SIG-M5 (cell line): ENCODE measurements at regions not wholly inside any gene's neighbourhood (a gene's known extent, or its start where the extent isn't known, plus 50 kb on each side); places are given as distances from the start of the nearest gene placed in this dataset.
"Not testable (repeated sequence)": the region's sequence is repeated elsewhere in the genome, so short reads cannot be mapped to it uniquely, and the experiment has no call there.

Experiments used
- DNase-seq: peaks from one replicate; lab custom pipeline; 2025; lab: John Stamatoyannopoulos, UW

GRCh38 chr18:54662986-54663385, 71.9 kb downstream of the DYNAP start:
- DNase-seq = no peak

- not testable (repeated sequence) for DNase-seq
Measured at GRCh38 chr18:54669701-54670100, 78.7 kb downstream of the DYNAP start.

- DNase-seq = no peak
Measured at GRCh38 chr18:54671291-54671881, 80.3 kb downstream of the DYNAP start.

GRCh38 chr18:54672109-54672508, 81.1 kb downstream of the DYNAP start:
- DNase-seq = no peak

GRCh38 chr18:54672846-54673475, 81.9 kb downstream of the DYNAP start:
- DNase-seq = no peak

- no peak for DNase-seq
Measured at GRCh38 chr18:54673936-54674335, 82.9 kb downstream of the DYNAP start.

GRCh38 chr18:54675076-54675475, 84.0 kb downstream of the DYNAP start:
- no peak for DNase-seq

- no peak for DNase-seq
Measured at GRCh38 chr18:54679318-54680149, 88.5 kb downstream of the DYNAP start.

- DNase-seq = no peak
Measured at GRCh38 chr18:54684784-54685183, 93.7 kb downstream of the DYNAP start.

GRCh38 chr18:54689319-54689718, 98.3 kb downstream of the DYNAP start:
- DNase-seq = no peak

GRCh38 chr18:54690198-54690597, 99.2 kb downstream of the DYNAP start:
- no peak for DNase-seq

- no peak for DNase-seq
Measured at GRCh38 chr18:54692463-54692862, 101.4 kb downstream of the DYNAP start.

GRCh38 chr18:54696616-54697293, 105.7 kb downstream of the DYNAP start:
- no peak for DNase-seq

- no peak for DNase-seq
Measured at GRCh38 chr18:54700580-54700979, 109.5 kb downstream of the DYNAP start.

- DNase-seq = no peak
Measured at GRCh38 chr18:54702686-54703085, 111.6 kb downstream of the DYNAP start.

- no peak for DNase-seq
Measured at GRCh38 chr18:54710074-54710899, 118.0 kb upstream of the RAB27B start.

GRCh38 chr18:54710900-54711281, 117.4 kb upstream of the RAB27B start:
- DNase-seq = no peak

- DNase-seq = no peak
Measured at GRCh38 chr18:54712306-54712705, 116.0 kb upstream of the RAB27B start.

GRCh38 chr18:54712758-54713157, 115.5 kb upstream of the RAB27B start:
- no peak for DNase-seq

- no peak for DNase-seq
Measured at GRCh38 chr18:54713386-54713785, 114.9 kb upstream of the RAB27B start.

GRCh38 chr18:54714851-54715250, 113.4 kb upstream of the RAB27B start:
- no peak for DNase-seq

GRCh38 chr18:54716586-54716985, 111.7 kb upstream of the RAB27B start:
- no peak for DNase-seq
